Mesodermal cell (in vitro differentiated cells): ENCODE measurements at regions not wholly inside any gene's neighbourhood (a gene's known extent, or its start where the extent isn't known, plus 50 kb on each side); places are given as distances from the start of the nearest gene placed in this dataset.

Source experiments
- H3K27ac ChIP-seq: 2 replicates; pipeline ENCODE4 v1.7.0; 2013; ENCODE audit warnings: mild to moderate bottlenecking, low read depth, low read length, moderate library complexity; ENCODE audit not compliant: severe bottlenecking
- H3K36me3 ChIP-seq: 2 replicates; pipeline ENCODE4 v1.7.1; 2013; ENCODE audit warnings: mild to moderate bottlenecking, low read length, moderate library complexity; ENCODE audit not compliant: control insufficient read depth, insufficient read depth
- H3K4me1 ChIP-seq: one replicate; pipeline ENCODE4 v1.7.1; 2013; ENCODE audit warnings: mild to moderate bottlenecking, low read length; ENCODE audit not compliant: insufficient read depth, control insufficient read depth, poor library complexity, severe bottlenecking
- H3K4me3 ChIP-seq: 2 replicates; pipeline ENCODE4 v1.7.0; 2013; ENCODE audit warnings: low read length, control low read depth, mild to moderate bottlenecking; ENCODE audit not compliant: insufficient read depth, poor library complexity, severe bottlenecking; ENCODE audit errors: extremely low read depth
- H3K9me3 ChIP-seq: 2 replicates; pipeline ENCODE4 v1.7.1; 2013; ENCODE audit warnings: mild to moderate bottlenecking, low read length, moderate library complexity; ENCODE audit not compliant: control insufficient read depth
- WGBS, 2 experiments: methylation state at CpG; one replicate each; pipeline ENCODE4 v1.1.5; 2013; ENCODE audit warnings: missing lambda C conversion rate in 2 of 2; ENCODE audit not compliant: insufficient coverage in 2 of 2; 5-methylcytosine and 5-hydroxymethylcytosine counted together

DNA sequence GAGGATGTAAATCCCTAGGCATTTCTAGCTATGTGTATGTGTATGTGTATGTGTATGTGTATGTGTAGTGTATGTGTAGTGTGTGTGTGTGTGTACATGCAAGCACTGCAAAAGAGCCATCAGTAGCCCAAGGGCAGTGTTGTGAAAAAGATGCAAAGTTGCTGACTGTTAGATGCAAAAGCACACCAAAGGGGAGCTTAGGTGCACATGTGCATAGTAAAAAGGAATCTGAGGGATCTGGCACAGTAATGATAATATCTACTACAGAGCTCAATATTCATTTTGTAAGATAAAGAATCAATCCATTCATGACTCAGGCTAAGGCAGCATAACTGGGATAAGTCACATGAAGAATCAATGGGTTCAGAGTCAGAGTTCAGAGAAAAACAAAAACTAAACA is 80.2 kb downstream of the TMEM47 start:
- Histone ChIP-seq H3K36me3 (no peaks in the 10 kb centered on the region), H3K4me1 (peaks cover 4% of the 10 kb centered on the region), H3K27ac (no peak overlapping the region), H3K4me3 (no peak overlapping the region), H3K9me3 (no peaks in the 10 kb centered on the region)

DNA sequence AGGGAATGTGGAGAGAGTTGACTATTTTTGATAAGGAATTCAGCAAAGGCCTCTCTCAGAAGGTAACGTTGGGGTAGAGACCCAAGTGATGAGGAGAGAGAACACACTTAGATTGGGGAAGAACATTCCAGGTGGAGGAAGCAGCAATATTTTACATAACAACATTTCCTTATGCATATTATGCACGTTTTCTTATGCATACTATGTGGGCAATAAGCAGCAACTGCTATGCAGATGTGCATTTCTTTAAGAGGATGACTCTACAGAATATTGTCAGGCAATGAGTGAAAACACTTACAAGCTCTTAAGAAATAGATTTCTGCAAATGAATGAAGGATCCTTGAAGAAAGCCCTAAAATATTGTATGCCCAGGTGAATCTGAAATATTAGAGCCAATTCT is 91.1 kb downstream of the TMEM47 start:
- Histone ChIP-seq H3K4me3 (no peak overlapping the region), H3K4me1 (no peaks in the 10 kb centered on the region), H3K9me3 (no peaks in the 10 kb centered on the region), H3K36me3 (no peaks in the 10 kb centered on the region), H3K27ac (no peak overlapping the region)
- WGBS, 2 experiments = no CpG with 5 or more reads among the region's 2 CpGs

DNA sequence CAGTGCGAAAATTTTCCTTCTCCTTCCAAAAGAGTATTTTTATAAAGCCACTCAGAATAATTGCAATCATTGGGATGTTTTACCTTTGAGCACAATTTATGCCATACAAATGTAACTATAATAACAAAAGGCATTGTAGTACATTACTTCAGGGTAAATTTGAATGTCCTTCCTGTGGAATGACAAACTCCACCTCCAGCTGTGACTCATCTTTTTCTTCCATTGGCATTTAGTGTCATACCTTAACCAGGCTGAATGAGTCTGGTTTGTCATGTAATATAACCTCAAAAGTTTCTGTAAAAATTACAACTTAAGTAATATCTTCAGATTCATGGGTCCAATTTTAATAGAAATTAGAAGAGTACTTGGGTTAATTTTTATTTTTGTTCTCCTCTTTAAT is 93.3 kb downstream of the TMEM47 start:
- no CpG with 5 or more reads among the region's 1 CpG for WGBS, 2 experiments
- H3K4me1 ChIP-seq = no peaks in the 10 kb centered on the region
- no peaks in the 10 kb centered on the region for H3K36me3 ChIP-seq

DNA sequence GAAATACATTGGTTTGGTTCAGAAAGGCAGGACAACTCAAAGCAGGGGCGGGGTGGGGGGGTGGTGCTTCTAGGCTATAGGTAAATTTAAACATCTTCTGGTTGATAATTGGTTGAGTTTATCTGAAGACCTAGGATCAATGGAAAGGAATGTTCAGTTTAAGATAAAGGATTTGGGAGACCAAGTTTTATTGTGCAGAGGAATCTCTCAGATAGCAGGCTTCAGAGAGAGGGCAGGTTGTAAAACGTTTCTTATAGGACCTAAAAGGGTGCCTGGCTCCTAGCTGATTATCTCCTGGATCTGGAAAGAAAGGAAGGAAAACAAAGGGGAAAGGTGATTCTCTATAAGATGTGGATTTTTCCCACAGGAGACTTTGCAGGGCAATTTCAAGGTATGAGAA is 94.0 kb downstream of the TMEM47 start:
- Histone ChIP-seq H3K36me3 (no peaks in the 10 kb centered on the region), H3K4me1 (no peaks in the 10 kb centered on the region), H3K27ac (no peak overlapping the region), H3K9me3 (no peaks in the 10 kb centered on the region), H3K4me3 (no peak overlapping the region)
- 33% methylated on average over 1 of the region's 2 CpGs; no CpG with 5 or more reads in 1 of the 2 experiments for WGBS, 2 experiments

More for the DNA sequence above, 93.3 kb downstream of the TMEM47 start:
- Histone ChIP-seq H3K4me3 (no peak overlapping the region), H3K9me3 (no peaks in the 10 kb centered on the region), H3K27ac (no peak overlapping the region)

DNA sequence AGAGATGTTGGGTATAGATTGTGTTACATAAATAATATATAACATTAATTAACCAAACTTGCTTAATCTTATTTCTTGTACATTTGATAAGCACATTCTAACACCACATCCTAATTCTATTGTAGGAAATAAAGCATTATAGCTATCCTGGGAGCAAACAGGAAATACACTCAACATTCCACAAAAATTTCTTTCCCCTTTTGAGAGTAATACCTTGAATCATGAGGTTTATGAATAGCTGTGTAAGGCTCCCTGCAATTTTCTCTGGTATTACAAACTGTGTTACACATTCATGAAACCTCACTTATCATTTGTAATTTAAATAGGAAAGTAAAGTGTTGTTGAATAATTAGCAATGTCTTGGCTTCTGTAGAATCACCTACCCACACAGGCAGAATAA is 95.1 kb downstream of the TMEM47 start:
- no peaks in the 10 kb centered on the region for H3K9me3 ChIP-seq
- no peak overlapping the region for H3K27ac ChIP-seq
- H3K36me3 ChIP-seq = no peaks in the 10 kb centered on the region
- no peak overlapping the region for H3K4me3 ChIP-seq
- H3K4me1 ChIP-seq = no peaks in the 10 kb centered on the region

DNA sequence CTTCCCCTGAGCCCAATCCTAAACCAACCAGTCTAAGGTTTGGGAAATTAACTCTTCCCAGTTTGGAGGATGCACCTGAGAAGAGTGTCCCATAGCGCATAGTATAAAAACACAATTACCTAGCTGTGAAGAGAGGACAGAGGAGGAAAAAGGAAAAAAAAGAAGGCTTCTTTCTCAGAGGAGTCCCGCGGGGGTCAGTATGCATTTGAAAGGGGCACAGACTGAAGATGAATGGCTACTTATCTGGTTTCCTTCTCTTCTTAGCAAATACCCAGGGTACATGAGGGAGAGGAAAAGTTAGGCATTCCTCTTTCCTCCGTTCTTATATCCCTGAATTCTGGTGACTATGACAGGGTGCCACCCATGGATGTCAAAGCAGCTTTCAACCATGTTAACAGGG is 96.9 kb downstream of the TMEM47 start:
- Histone ChIP-seq H3K4me3 (no peak overlapping the region), H3K36me3 (no peaks in the 10 kb centered on the region), H3K9me3 (no peaks in the 10 kb centered on the region), H3K4me1 (no peaks in the 10 kb centered on the region), H3K27ac (no peak overlapping the region)
- WGBS, 2 experiments = no CpG with 5 or more reads among the region's 4 CpGs

DNA sequence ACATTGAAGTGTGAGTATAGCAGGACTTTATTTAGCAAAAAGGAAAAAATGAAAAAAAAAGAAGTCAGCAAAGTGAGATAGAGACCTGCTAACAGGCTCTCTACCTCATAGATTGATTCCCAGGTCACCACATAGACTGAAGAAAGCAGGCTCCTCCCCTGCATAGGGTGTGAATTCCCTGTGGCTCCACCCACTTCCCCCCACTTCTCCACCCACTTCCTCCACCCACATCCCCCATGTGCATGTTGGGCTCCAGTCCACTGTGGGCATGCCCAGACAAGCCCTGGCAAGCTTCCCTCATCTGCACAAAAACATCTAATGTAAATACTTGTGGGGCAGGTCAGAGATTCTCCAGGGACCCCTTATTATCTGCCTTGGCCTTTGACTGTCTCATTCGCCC is 97.8 kb downstream of the TMEM47 start:
- H3K9me3 ChIP-seq = no peaks in the 10 kb centered on the region
- WGBS, 2 experiments = no CpG with 5 or more reads among the region's 1 CpG
- peak overlapping the region; percentile 72 for H3K27ac ChIP-seq
- H3K4me1 ChIP-seq = no peaks in the 10 kb centered on the region
- H3K36me3 ChIP-seq = no peaks in the 10 kb centered on the region
- H3K4me3 ChIP-seq = no peak overlapping the region

DNA sequence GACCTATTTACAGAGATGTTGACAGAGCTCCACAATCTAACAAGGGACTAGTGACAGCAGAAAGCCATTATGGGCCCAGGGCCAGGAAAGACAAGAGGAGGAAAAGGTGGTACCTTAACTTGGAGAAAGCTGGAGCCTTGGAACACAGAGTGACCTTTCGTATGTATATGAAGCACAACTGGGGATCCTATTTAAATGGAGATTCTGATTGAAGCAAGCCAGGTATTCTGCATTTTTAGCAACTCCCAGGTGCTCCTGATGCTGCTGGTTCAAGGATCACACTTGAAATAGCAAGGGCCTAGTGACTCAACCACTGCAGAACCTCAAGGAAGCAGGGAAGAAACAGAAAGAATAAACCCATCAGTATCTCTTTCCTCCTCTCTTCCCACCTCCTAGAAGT is 99.4 kb downstream of the TMEM47 start:
- no peaks in the 10 kb centered on the region for H3K36me3 ChIP-seq
- no peaks in the 10 kb centered on the region for H3K9me3 ChIP-seq
- 100% methylated on average over 1 of the region's 1 CpG; no CpG with 5 or more reads in 1 of the 2 experiments for WGBS, 2 experiments

DNA sequence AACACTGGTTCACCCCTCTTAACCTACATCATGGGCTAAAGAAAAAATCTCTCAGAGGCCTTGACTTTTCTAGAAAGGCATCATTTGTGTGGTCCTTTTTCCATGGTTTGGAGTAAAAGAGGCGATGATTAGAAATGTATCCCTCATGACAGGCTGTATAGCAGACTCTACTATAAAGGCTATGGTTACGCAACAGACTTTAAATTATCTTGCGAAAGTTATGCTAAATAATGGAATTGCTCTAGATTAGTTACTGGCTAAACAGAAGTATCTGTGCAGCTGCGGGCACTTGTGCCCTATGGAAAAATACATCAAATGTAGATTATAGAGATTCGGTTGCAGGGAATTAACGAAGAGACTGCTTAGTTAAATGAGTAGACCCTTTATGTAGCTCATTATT is 101.6 kb downstream of the TMEM47 start:
- Histone ChIP-seq H3K4me1 (no peaks in the 10 kb centered on the region), H3K4me3 (no peak overlapping the region), H3K9me3 (no peaks in the 10 kb centered on the region), H3K36me3 (no peaks in the 10 kb centered on the region), H3K27ac (no peak overlapping the region)
- WGBS, 2 experiments = 100% methylated on average over 3 of the region's 6 CpGs; no CpG with 5 or more reads in 1 of the 2 experiments

More for the DNA sequence above, 99.4 kb downstream of the TMEM47 start:
- Histone ChIP-seq H3K4me1 (no peaks in the 10 kb centered on the region), H3K4me3 (no peak overlapping the region), H3K27ac (no peak overlapping the region)

DNA sequence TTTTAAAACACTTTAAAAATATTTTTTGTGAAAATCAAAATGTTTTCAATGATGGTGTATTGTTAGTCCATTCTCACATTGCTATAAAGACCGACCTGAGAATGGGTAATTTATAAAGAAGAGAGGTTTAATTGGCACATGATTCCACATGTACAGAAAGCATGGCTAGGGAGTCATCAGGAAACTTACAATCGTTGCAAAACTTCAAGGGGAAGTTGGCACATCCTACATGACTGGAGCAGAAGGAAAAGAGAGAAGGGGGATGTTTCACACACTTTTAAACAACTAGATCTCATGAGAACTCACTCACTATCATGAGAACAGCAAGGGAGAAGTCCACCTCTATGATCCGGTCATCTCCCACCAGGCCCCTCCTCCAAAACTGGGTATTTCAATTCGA is 110.7 kb downstream of the TMEM47 start:
- no CpG with 5 or more reads among the region's 4 CpGs for WGBS, 2 experiments
- H3K27ac ChIP-seq = no peak overlapping the region
- H3K36me3 ChIP-seq = no peaks in the 10 kb centered on the region

DNA sequence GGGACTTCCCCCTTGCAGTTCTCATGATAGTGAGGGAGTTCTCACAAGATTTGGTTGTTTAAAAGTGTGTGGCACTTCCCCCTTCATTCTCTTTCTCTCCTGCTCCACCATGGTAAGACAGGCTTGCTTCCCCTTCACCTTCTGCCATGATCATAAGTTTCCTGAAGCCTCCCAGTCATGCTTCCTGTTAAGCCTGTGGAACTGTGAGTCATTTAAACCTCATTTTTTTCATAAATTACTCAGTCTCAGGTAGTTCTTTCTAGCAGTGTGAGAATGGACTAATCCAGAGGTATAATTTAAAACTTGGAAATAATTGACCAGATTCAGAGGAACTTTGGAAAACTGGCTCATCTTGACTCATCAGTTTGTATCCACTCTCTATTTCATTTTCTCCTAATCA is 129.0 kb downstream of the TMEM47 start:
- Histone ChIP-seq H3K27ac (no peak overlapping the region), H3K9me3 (no peaks in the 10 kb centered on the region), H3K4me3 (no peak overlapping the region), H3K36me3 (no peaks in the 10 kb centered on the region), H3K4me1 (no peaks in the 10 kb centered on the region)

More for the DNA sequence above, 110.7 kb downstream of the TMEM47 start:
- H3K4me3 ChIP-seq = no peak overlapping the region
- H3K9me3 ChIP-seq = no peaks in the 10 kb centered on the region
- H3K4me1 ChIP-seq = no peaks in the 10 kb centered on the region

DNA sequence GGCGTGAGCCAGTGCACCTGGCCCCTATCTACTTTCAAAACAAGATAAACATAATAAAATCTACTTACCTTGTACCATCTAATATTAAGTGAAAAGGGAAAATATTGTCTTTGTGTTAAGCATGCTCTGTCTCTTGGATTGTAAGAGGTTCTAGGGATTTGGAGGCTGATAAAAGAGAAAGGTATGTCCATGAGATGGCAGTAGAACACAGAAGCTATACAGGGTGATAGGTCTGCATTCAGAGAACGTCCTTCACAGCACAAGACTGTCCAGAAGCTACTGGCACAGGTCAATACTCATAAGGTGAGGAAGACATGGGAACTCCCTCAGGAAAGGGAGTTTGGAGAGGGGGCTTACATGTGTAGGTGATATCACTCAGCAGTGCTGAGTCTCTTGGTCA is 135.5 kb downstream of the TMEM47 start:
- Histone ChIP-seq H3K27ac (no peak overlapping the region), H3K36me3 (no peaks in the 10 kb centered on the region), H3K4me1 (no peaks in the 10 kb centered on the region), H3K4me3 (no peak overlapping the region), H3K9me3 (no peaks in the 10 kb centered on the region)
- 40% methylated on average over 1 of the region's 2 CpGs; no CpG with 5 or more reads in 1 of the 2 experiments for WGBS, 2 experiments
